ENCODE measurements at regions not wholly inside any gene's neighbourhood (a gene's known extent, or its start where the extent isn't known, plus 50 kb on each side); places are given as distances from the start of the nearest gene placed in this dataset.

GRCh38 chr1:192506741-192507155, 68.8 kb upstream of the RGS1 start:
- Mint-ChIP-seq H3K36me3 (no peaks in the 10 kb centered on the region), H3K27ac (no peak overlapping the region), H3K4me3 (no peak overlapping the region), H3K4me1 (no peaks in the 10 kb centered on the region), H3K27me3 (ENCODE audit: low read depth in 3 of 3) (no peaks in the 10 kb centered on the region), H3K9me3 (no peaks in the 10 kb centered on the region)
- no peak for DNase-seq
- Histone ChIP-seq H3K79me2 (ENCODE audit: insufficient read depth, low read length) (no peaks in the 10 kb centered on the region), H4K20me1 (ENCODE audit: insufficient read depth, low read length) (no peaks in the 10 kb centered on the region), H3K9me3 (replicated peaks in 1 of 2; ENCODE audit: control insufficient read depth in 1 of 2, insufficient read depth in 1 of 2, low read length in 2 of 2) (no peaks in the 10 kb centered on the region), H3K4me3 (replicated peaks in 1 of 3; ENCODE audit: low read depth in 2 of 3, low read length in 3 of 3) (no peak overlapping the region), H3K4me1 (ENCODE audit: control insufficient read depth in 1 of 2, insufficient read depth in 2 of 2, low read length in 2 of 2) (no peaks in the 10 kb centered on the region), H3K27ac (ENCODE audit: low read depth in 1 of 2, low read length in 2 of 2) (no peak overlapping the region), H2AFZ (ENCODE audit: insufficient read depth, low read depth, low read length, poor library complexity, severe bottlenecking) (no peak overlapping the region), H3K36me3 (replicated peaks in 1 of 2; ENCODE audit: control insufficient read depth in 1 of 2, insufficient read depth in 2 of 2, low read length in 2 of 2) (no peaks in the 10 kb centered on the region), H3K4me2 (replicated peaks; ENCODE audit: extremely low read depth, low read length, poor library complexity, severe bottlenecking) (no peak overlapping the region), H3K27me3 (ENCODE audit: control insufficient read depth in 2 of 2, insufficient read depth in 2 of 2, low read length in 2 of 2) (no peaks in the 10 kb centered on the region), H3K9ac (ENCODE audit: insufficient read depth, low read length, poor library complexity, severe bottlenecking) (no peak overlapping the region)
- WGBS (ENCODE audit: insufficient coverage) = 100% methylated on average over 1 of the region's 2 CpGs
- intact Hi-C loops (cut with micrococcal nuclease) = no loop called here
- TF ChIP-seq, protein P1, sequence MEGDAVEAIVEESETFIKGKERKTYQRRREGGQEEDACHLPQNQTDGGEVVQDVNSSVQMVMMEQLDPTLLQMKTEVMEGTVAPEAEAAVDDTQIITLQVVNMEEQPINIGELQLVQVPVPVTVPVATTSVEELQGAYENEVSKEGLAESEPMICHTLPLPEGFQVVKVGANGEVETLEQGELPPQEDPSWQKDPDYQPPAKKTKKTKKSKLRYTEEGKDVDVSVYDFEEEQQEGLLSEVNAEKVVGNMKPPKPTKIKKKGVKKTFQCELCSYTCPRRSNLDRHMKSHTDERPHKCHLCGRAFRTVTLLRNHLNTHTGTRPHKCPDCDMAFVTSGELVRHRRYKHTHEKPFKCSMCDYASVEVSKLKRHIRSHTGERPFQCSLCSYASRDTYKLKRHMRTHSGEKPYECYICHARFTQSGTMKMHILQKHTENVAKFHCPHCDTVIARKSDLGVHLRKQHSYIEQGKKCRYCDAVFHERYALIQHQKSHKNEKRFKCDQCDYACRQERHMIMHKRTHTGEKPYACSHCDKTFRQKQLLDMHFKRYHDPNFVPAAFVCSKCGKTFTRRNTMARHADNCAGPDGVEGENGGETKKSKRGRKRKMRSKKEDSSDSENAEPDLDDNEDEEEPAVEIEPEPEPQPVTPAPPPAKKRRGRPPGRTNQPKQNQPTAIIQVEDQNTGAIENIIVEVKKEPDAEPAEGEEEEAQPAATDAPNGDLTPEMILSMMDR (IDR thresholded peaks at IDR 0.05) = no peak

DNA sequence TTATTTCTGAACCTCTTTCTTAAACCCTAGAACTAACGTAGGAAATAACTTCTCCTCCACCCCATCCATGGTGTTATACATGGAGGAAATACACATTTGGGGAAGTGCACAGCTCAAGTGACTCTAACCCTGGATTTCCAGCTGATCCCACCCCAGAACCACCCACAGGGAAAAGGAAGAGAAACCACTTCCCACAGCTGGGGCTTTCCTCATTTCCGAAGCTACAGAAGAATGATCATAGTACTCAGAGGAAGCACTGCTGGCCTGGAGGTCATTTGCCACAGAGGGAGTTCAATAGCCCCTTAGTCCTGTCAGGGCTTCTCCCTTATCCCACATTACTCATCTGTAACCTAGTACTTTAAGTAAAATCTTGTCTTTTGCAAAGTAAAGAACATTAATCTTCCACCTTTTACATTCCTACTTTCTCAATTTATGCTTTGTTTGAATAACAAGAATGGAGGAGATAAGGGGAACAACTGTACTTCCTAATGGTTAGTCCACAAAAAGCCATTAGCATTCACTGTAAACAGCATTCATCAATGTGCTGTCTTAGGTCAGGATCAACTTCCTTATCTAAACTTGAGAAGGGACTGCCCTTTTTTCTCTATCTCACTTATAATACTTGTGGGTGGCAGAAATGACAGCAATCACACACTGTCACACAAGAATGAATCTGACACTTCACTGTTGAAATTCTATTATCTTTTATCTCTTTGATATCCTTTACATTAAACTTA, 63.0 kb upstream of the RGS1 start:
- no peaks in the 10 kb centered on the region for H3K9me3 ChIP-seq (replicated peaks in 1 of 2; ENCODE audit: control insufficient read depth in 1 of 2, insufficient read depth in 1 of 2, low read length in 2 of 2)
- H4K20me1 ChIP-seq (ENCODE audit: insufficient read depth, low read length) = no peaks in the 10 kb centered on the region
- Mint-ChIP-seq H3K9me3 (peaks cover 0 to 2% (median 0%) of the 10 kb centered on the region in 7 donors), H3K27ac (peak overlapping the region; percentile 52 to 86 (median 77)), H3K4me1 (peaks cover 27% of the 10 kb centered on the region), H3K4me3 (peak overlapping the region in 1 of 2 donors; percentile 7), H3K36me3 (no peaks in the 10 kb centered on the region), H3K27me3 (ENCODE audit: low read depth in 3 of 3) (peaks cover 0 to 2% (median 2%) of the 10 kb centered on the region in 3 donors)
- no peaks in the 10 kb centered on the region for H3K27me3 ChIP-seq (ENCODE audit: control insufficient read depth in 2 of 2, insufficient read depth in 2 of 2, low read length in 2 of 2)
- H3K9ac ChIP-seq (ENCODE audit: insufficient read depth, low read length, poor library complexity, severe bottlenecking) = no peak overlapping the region
- no peaks in the 10 kb centered on the region for H3K36me3 ChIP-seq (replicated peaks in 1 of 2; ENCODE audit: control insufficient read depth in 1 of 2, insufficient read depth in 2 of 2, low read length in 2 of 2)
- H3K27ac ChIP-seq (ENCODE audit: low read depth in 1 of 2, low read length in 2 of 2) = peak overlapping the region in 1 of 2 donors; percentile 62
- H3K4me3 ChIP-seq (replicated peaks in 1 of 3; ENCODE audit: low read depth in 2 of 3, low read length in 3 of 3) = no peak overlapping the region
- intact Hi-C loops (cut with micrococcal nuclease) = loop anchor here (10.0 kb wide), 2 partner anchors 62 to 92 kb away; partner anchors contain the start of gene RGS1 (in 1 of the 2)
- H3K4me2 ChIP-seq (replicated peaks; ENCODE audit: extremely low read depth, low read length, poor library complexity, severe bottlenecking) = no peak overlapping the region
- peak; percentile 52 to 90 (median 73) for DNase-seq
- TF ChIP-seq, protein P1 (IDR thresholded peaks at IDR 0.05) = no peak
- no CpG with 5 or more reads among the region's 2 CpGs for whole genome bisulfite sequencing (ENCODE audit: insufficient coverage)
- H2AFZ ChIP-seq (ENCODE audit: insufficient read depth, low read depth, low read length, poor library complexity, severe bottlenecking) = no peak overlapping the region
- H3K79me2 ChIP-seq (ENCODE audit: insufficient read depth, low read length) = no peaks in the 10 kb centered on the region
- H3K4me1 ChIP-seq (ENCODE audit: control insufficient read depth in 1 of 2, insufficient read depth in 2 of 2, low read length in 2 of 2) = peaks cover 14 to 19% of the 10 kb centered on the region in 2 donors

Data from CD14-positive monocyte (primary cell).